K562 (cell line): ENCODE measurements at regions not wholly inside any gene's neighbourhood (a gene's known extent, or its start where the extent isn't known, plus 50 kb on each side); places are given as distances from the start of the nearest gene placed in this dataset.

ENCODE experiments used
- ATAC-seq: fragments of 200-7000 bp; cut with Tn5 transposase; 3 replicates; pipeline ENCODE4 v1.9.1; 2020; ENCODE audit warnings: moderate library complexity
- BruUV-seq: library from RNA; stranded (reverse); fragments of 400-500 nt; replicated peaks from 2 replicates; lab custom pipeline; 2021; lab: Mats Ljungman, UMichigan
- CTCF ChIA-PET: fragments of 300-600 bp; formaldehyde crosslinking; extraction: SDS; loops from one replicate; lab custom pipeline; 2021; ENCODE audit warnings: low intra/inter-chr PET ratio; lab: Yijun Ruan, JAX
- POLR2A ChIA-PET: fragments of 300-600, 350-650 bp; sonication (Branson Sonifier 250); formaldehyde crosslinking; extraction: SDS; loops from one replicate; lab custom pipeline; 2021; ENCODE audit warnings: antibody characterized with exemption, inconsistent platforms; lab: Yijun Ruan, JAX
- DNase-seq, 4 experiments: peaks; one replicate each; pipeline versions ENCODE4 v3.0.0 to v3.0.0-alpha.2; 2011 to 2018; ENCODE audit warnings: low spot score in 3 of 4, mixed read lengths in 3 of 4; ENCODE audit errors: extremely low read depth in 1 of 4
- FAIRE-seq: peaks from 2 replicates; lab custom pipeline; 2011; peaks lifted over from hg19 to GRCh38; lab: Jason Lieb, UNC
- H2AFZ ChIP-seq: 2 replicates; pipeline ENCODE4 v1.6.0; 2011; ENCODE audit warnings: low read depth, low read length, control low read depth, inconsistent platforms
- H3K27ac ChIP-seq: fragments of 200-600 bp; 3 replicates; pipeline ENCODE4 v1.8.0; 2011; ENCODE audit warnings: low read depth, mild to moderate bottlenecking, control low read depth, inconsistent platforms, low read length, moderate library complexity, mixed read lengths; ENCODE audit errors: extremely low read depth
- H3K27me3 ChIP-seq, 2 experiments: fragments of 300-600 bp in 1 of 2; 2 replicates in 1 of 2; 3 replicates in 1 of 2; pipeline versions ENCODE4 v1.6.0 to v1.8.0; 2011; ENCODE audit warnings: inconsistent platforms in 2 of 2, low read length in 2 of 2, mild to moderate bottlenecking in 1 of 2, mixed read lengths in 1 of 2, moderate library complexity in 1 of 2; ENCODE audit not compliant: control insufficient read depth in 2 of 2, insufficient read depth in 2 of 2
- H3K36me3 ChIP-seq: fragments of 300-600 bp; 3 replicates; pipeline ENCODE4 v1.8.0; 2011; ENCODE audit warnings: mild to moderate bottlenecking, low read length, inconsistent platforms; ENCODE audit not compliant: control insufficient read depth, insufficient read depth
- H3K4me1 ChIP-seq, 2 experiments: fragments of 200-600 bp in 1 of 2; replicated peaks in 1 of 2; 2 replicates in 1 of 2; 3 replicates in 1 of 2; pipeline versions ENCODE4 v1.5.1 to v1.8.0; 2011; ENCODE audit warnings: inconsistent platforms in 2 of 2, low read length in 2 of 2, mild to moderate bottlenecking in 1 of 2, mixed read lengths in 1 of 2, moderate library complexity in 1 of 2; ENCODE audit not compliant: control insufficient read depth in 2 of 2, insufficient read depth in 2 of 2
- H3K4me2 ChIP-seq: 2 replicates; pipeline ENCODE4 v1.6.1; 2011; ENCODE audit warnings: low read length, control low read depth, inconsistent platforms, mixed read lengths; ENCODE audit not compliant: insufficient read depth
- H3K4me3 ChIP-seq: fragments of 200-600 bp; sonication (generic), shearing (Covaris generic); 2 replicates; pipeline ENCODE4 v1.5.1; 2016; ENCODE audit warnings: control low read depth, inconsistent platforms
- H3K79me2 ChIP-seq: fragments of 200-600 bp; 3 replicates; pipeline ENCODE4 v1.8.0; 2011; ENCODE audit warnings: low read length, inconsistent platforms; ENCODE audit not compliant: control insufficient read depth, insufficient read depth
- H3K9ac ChIP-seq, 2 experiments: 2 replicates each; pipeline versions ENCODE4 v1.6.0 to v1.6.1; 2011; ENCODE audit warnings: low read depth in 2 of 2, low read length in 2 of 2, control low read depth in 1 of 2, inconsistent platforms in 1 of 2, mild to moderate bottlenecking in 1 of 2, mixed read lengths in 1 of 2; ENCODE audit not compliant: insufficient read depth in 1 of 2
- H3K9me1 ChIP-seq: one replicate; pipeline ENCODE4 v1.6.0; 2011; ENCODE audit warnings: inconsistent platforms, mild to moderate bottlenecking, low read length, moderate library complexity; ENCODE audit not compliant: control insufficient read depth, insufficient read depth
- H3K9me3 ChIP-seq: replicated peaks from 2 replicates; pipeline ENCODE4 v1.5.1; 2011; ENCODE audit warnings: low read depth, low read length, inconsistent platforms; ENCODE audit not compliant: control insufficient read depth, insufficient read depth
- H4K20me1 ChIP-seq: replicated peaks from 2 replicates; pipeline ENCODE4 v1.6.1; 2011; ENCODE audit warnings: low read length, inconsistent platforms, mixed read lengths; ENCODE audit not compliant: control insufficient read depth, insufficient read depth
- ARID1B ChIP-seq: fragments of 450-650 bp; IDR thresholded peaks from 2 replicates; pipeline ENCODE4 v1.6.1; 2016; ENCODE audit warnings: antibody characterized with exemption, mild to moderate bottlenecking, inconsistent platforms
- CBFB ChIP-seq: sonication (generic); formaldehyde crosslinking; IDR thresholded peaks from 2 replicates; pipeline ENCODE4 v1.4.0; 2020; ENCODE audit warnings: mild to moderate bottlenecking, missing genetic modification reagents
- CCAR2 ChIP-seq: fragments of 200-400 bp; formaldehyde crosslinking; IDR thresholded peaks from 2 replicates; pipeline ENCODE4 v1.6.1; 2017; ENCODE audit warnings: mild to moderate bottlenecking, low read depth, low read length
- ELF2 ChIP-seq: fragments of 250-450 bp; sonication (Bioruptor Pico); IDR thresholded peaks from 2 replicates; pipeline ENCODE4 v1.5.0; 2021; ENCODE audit warnings: mild to moderate bottlenecking
- HNRNPLL ChIP-seq: fragments of 200-400 bp; formaldehyde crosslinking; IDR thresholded peaks from 2 replicates; pipeline ENCODE4 v1.6.1; 2017; ENCODE audit warnings: low read length, low read depth, mild to moderate bottlenecking; ENCODE audit not compliant: poor library complexity, severe bottlenecking
- SPI1 ChIP-seq: IDR thresholded peaks from 2 replicates; pipeline ENCODE4 v1.6.1; 2011; ENCODE audit warnings: low read depth, low read length, control low read depth, borderline replicate concordance
- STAT5B ChIP-seq: fragments of 250-450 bp; sonication (Bioruptor Pico); IDR thresholded peaks from 2 replicates; pipeline ENCODE4 v1.8.0; 2021; ENCODE audit warnings: mild to moderate bottlenecking, inconsistent platforms
- WGBS: fragments of 100-300 bp; shearing (Covaris generic); methylation state at CpG from one replicate; pipeline ENCODE4 v1.1.6; 2016; ENCODE audit warnings: low coverage, mixed read lengths; ENCODE audit not compliant: insufficient coverage; ENCODE audit errors: missing lambda C conversion rate; 5-methylcytosine and 5-hydroxymethylcytosine counted together
- in situ Hi-C: fragments of 300-500 bp; cut with MboI; formaldehyde crosslinking; loops from 4 replicates; pipeline ENCODE4 v1.15.0; 2018; ENCODE audit warnings: inconsistent platforms, mixed read lengths
- intact Hi-C: fragments of 100-400 bp; cut with micrococcal nuclease; formaldehyde crosslinking; loops from 2 replicates; pipeline ENCODE4 v1.14.2; 2022

- no peak for TF ChIP-seq CCAR2
Measured at GRCh38 chr13:84543962-84544361, 661.7 kb upstream of the SLITRK1 start (continued).

GRCh38 chr13:84542348-84542747 lies 660.1 kb upstream of the SLITRK1 start:
- H2AFZ ChIP-seq, result no peak overlapping the region
- H3K4me1 ChIP-seq, result no peaks in the 10 kb centered on the region
- intact Hi-C loops (no loop called here), in situ Hi-C loops (no loop called here)
- H3K9me3 ChIP-seq, result no peaks in the 10 kb centered on the region
- ChIA-PET CTCF (no interaction called here), POLR2A (no interaction called here)
- H3K4me3 ChIP-seq, result no peak overlapping the region
- no peak for TF ChIP-seq ELF2
- TF ChIP-seq SPI1, result no peak
- no peak for TF ChIP-seq STAT5B (CRISPR knock-in tag)
- no peak for TF ChIP-seq ARID1B
- no peak for TF ChIP-seq HNRNPLL
- no peak for TF ChIP-seq CBFB
- no TSS peak for BruUV-seq
- H3K27me3 ChIP-seq, result no peaks in the 10 kb centered on the region
- ATAC-seq (no peak), DNase-seq (no peak), FAIRE-seq (no peak)
- no peaks in the 10 kb centered on the region for H4K20me1 ChIP-seq
- H3K27ac ChIP-seq, result no peak overlapping the region
- H3K9ac ChIP-seq, result no peak overlapping the region
- 0% methylated on average over 1 of the region's 1 CpG for whole genome bisulfite sequencing
- no peaks in the 10 kb centered on the region for H3K79me2 ChIP-seq
- no peaks in the 10 kb centered on the region for H3K9me1 ChIP-seq
- no peaks in the 10 kb centered on the region for H3K36me3 ChIP-seq
- no peak overlapping the region for H3K4me2 ChIP-seq
